Muscle of leg (tissue), 3 donors: ENCODE measurements at regions not wholly inside any gene's neighbourhood (a gene's known extent, or its start where the extent isn't known, plus 50 kb on each side); places are given as distances from the start of the nearest gene placed in this dataset.

Experiments
- DNase-seq: peaks from one replicate; pipeline ENCODE4 v3.0.0; 2013
- H3K27ac ChIP-seq: one replicate; pipeline ENCODE4 v1.5.1; 2013; ENCODE audit warnings: mild to moderate bottlenecking, low read length, control low read depth
- H3K27me3 ChIP-seq: one replicate; pipeline ENCODE4 v1.6.1; 2013; ENCODE audit warnings: low read length; ENCODE audit not compliant: control insufficient read depth, insufficient read depth
- H3K36me3 ChIP-seq: one replicate; pipeline ENCODE4 v1.6.1; 2013; ENCODE audit warnings: low read length; ENCODE audit not compliant: control insufficient read depth, insufficient read depth
- H3K4me1 ChIP-seq: one replicate; pipeline ENCODE4 v1.6.1; 2013; ENCODE audit warnings: low read length; ENCODE audit not compliant: control insufficient read depth, insufficient read depth
- H3K4me3 ChIP-seq: one replicate; pipeline ENCODE4 v1.5.1; 2013; ENCODE audit warnings: low read length, control low read depth
- H3K9me3 ChIP-seq: replicated peaks from 2 replicates; pipeline ENCODE4 v1.6.1; 2013; ENCODE audit warnings: low read depth, low read length; ENCODE audit not compliant: control insufficient read depth
- WGBS: methylation state at CpG from one replicate; pipeline ENCODE4 v1.1.5; 2013; ENCODE audit warnings: missing lambda C conversion rate; ENCODE audit not compliant: insufficient coverage; 5-methylcytosine and 5-hydroxymethylcytosine counted together

DNA sequence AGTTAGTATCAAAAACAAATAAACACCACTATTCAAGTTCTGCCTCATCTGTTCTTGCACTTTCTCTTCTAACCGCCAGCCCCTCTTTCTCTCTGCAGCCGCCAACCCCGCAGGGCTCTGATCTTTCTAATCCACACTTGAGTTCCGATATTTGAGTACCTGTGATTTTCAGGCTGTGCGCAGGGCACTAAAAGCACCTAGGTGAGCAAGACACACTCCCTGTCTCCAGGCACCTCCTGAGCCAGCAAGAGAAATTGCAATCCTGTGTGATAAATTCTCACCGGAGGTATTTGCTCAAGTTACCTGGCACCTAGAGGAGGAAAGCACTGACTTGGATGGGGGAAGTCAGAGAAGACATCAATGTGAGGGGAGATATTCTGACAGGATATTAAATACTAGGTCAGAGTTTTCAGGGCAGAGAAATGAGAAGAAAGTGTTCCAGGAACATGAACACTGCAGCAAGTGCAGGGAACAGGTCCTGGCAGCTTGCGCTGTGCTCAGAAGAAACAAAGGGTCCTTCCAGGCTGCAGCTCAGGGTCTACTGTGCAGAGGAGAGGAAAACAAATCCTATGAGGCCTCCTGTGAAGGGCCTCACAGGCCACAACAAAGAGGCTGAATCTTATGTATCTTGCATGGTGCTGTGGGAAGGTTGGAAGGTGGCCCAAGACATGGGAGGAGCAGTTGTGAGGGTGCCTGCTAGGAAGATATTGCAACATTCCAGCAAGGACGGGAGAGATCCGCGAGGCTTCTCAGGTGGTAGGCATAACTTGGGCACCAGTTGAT is 568.7 kb upstream of the MGMT start:
- H3K27me3 ChIP-seq = no peaks in the 10 kb centered on the region
- no peaks in the 10 kb centered on the region for H3K9me3 ChIP-seq
- 54% methylated on average over 6 of the region's 10 CpGs for WGBS
- peaks cover 32% of the 10 kb centered on the region for H3K4me1 ChIP-seq
- no peaks in the 10 kb centered on the region for H3K36me3 ChIP-seq
- peak; percentile 63 for DNase-seq
- H3K27ac ChIP-seq = peak overlapping the region; percentile 91
- no peak overlapping the region for H3K4me3 ChIP-seq

DNA sequence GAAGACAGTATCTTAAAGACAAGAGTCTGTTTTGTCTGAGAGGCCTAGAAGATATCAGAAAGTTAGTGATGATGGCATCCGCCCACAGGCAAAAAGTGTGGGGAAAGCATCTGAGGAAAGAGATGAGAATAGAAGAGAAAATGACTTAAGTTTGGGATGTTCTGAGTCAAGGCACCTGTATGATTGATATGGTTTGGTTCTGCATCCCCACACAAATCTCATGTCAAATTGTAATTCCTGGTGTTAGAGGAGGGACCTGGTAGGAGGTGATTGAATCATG is 568.2 kb upstream of the MGMT start:
- H3K4me1 ChIP-seq = peaks cover 32% of the 10 kb centered on the region
- no peaks in the 10 kb centered on the region for H3K27me3 ChIP-seq
- H3K36me3 ChIP-seq = no peaks in the 10 kb centered on the region
- H3K9me3 ChIP-seq = no peaks in the 10 kb centered on the region
- DNase-seq = no peak
- H3K27ac ChIP-seq = peak overlapping the region; percentile 91
- no peak overlapping the region for H3K4me3 ChIP-seq
- WGBS = no CpG with 5 or more reads among the region's 1 CpG

DNA sequence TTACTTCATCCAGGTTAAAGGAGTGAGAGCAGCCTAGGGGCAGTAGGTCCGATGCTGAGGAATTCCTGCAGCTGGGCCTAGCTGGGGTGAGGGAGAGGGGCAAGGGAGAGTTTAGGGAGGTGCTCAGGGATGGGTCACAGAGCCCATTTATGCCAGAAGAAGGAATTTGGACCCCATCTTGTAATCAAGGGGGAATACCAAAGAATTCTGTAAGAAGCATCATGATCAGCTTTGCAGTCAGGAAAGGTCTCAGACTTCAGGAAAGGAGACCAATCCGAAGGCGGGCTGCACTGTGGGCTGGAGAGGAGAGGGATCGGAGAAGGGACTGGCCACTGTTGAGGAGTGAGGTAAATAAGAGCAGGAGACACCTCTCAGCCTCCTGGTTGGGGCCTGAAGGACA is 566.6 kb upstream of the MGMT start:
- no peak for DNase-seq
- peaks cover 25% of the 10 kb centered on the region for H3K4me1 ChIP-seq
- WGBS = 94% methylated on average over 4 of the region's 4 CpGs
- H3K27me3 ChIP-seq = no peaks in the 10 kb centered on the region
- peak overlapping the region; percentile 75 for H3K27ac ChIP-seq
- no peaks in the 10 kb centered on the region for H3K36me3 ChIP-seq
- H3K4me3 ChIP-seq = no peak overlapping the region
- no peaks in the 10 kb centered on the region for H3K9me3 ChIP-seq

DNA sequence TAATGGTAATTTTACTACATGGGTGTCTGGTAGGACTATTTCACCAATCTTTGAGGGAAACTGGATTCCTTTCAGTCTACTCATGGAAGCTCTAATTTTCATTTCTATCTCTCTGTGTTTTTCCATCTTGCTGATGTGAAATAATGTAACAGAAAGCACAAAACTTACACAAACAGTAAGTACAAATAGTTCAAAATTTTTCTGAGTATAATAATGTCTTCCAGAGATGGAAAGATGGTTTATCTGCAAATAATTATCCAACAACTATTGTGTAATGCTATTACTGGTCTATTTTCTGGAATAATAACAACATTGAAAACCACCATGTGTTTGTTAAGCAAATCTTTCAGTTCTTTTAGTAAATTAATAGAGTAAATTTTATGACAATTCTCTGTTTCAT is 565.8 kb upstream of the MGMT start:
- Histone ChIP-seq H3K27me3 (no peaks in the 10 kb centered on the region), H3K4me3 (no peak overlapping the region), H3K9me3 (no peaks in the 10 kb centered on the region), H3K4me1 (peaks cover 19% of the 10 kb centered on the region), H3K27ac (peak overlapping the region; percentile 75), H3K36me3 (no peaks in the 10 kb centered on the region)
- peak; percentile 76 for DNase-seq

DNA sequence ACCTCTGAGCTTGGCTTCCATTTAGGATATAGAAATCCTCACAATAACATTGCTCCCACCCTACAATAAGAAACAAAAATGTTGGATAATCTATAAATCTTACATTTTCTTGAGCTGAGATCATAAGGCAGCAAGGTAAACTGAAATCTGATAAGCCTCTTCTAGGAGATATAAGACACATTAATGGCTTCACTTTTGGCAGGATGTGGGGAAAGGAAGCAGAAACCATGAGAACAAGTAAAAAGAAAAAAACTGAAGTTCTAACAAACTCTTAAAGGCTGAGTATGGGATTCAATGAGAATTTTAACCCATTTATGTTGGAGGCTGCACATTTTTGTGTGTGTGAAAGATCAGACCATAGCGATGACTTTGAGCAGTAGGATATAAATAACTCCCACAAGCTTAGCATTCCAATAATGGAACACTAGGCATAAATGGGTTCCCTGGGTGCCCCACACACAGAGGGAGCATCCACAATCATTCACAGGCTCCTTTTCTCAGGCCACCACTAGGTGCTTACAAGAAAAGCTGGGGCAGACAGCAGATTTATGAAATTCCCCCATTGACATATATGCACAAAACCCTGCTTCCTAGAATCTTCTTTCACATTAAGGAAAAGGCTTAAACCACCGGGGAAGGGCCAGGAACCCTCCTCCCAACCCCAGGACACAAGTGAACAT is 564.9 kb upstream of the MGMT start:
- Histone ChIP-seq H3K27me3 (no peaks in the 10 kb centered on the region), H3K36me3 (no peaks in the 10 kb centered on the region), H3K4me1 (peaks cover 21% of the 10 kb centered on the region), H3K9me3 (no peaks in the 10 kb centered on the region), H3K4me3 (no peak overlapping the region), H3K27ac (peak overlapping the region; percentile 75)
- no peak for DNase-seq
- WGBS = no CpG with 5 or more reads among the region's 2 CpGs

DNA sequence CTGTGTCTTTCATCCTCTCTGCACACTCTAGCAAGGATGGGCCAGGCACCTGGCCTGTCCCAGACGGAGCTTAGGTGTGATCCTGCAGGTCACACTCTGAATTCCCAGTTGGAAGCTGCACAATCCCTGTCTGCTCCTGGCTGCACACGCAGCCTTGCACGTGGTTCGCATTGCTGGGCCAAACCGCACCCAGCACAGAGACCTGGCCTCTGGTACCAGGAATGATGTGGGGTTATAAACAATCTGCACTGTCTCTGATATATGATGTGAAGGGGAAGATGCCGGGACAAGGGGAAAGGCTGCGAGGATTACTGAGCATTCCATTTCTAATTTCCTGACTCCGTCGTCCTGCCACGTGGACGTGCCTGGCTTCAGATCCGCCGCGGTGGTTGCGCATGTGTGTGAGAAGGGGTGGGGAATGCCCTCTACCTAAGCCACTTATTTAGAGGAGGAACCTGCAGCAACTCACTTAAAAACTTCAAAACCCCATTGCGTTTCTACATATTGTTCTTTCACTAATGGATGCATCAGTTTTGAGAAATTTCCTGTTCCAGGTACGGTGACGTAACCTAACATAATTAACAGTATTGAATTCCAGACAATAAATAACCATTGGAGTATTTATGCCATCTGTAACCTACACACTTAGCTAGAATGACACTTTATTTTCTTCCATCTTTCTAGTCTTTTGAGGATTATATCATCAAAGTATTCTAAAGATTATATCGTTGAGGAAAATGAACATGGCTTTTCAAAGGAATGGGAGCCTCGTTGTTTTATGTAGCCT is 559.7 kb upstream of the MGMT start:
- H3K9me3 ChIP-seq = no peaks in the 10 kb centered on the region
- H3K4me1 ChIP-seq = peaks cover 15% of the 10 kb centered on the region
- no peaks in the 10 kb centered on the region for H3K27me3 ChIP-seq
- H3K36me3 ChIP-seq = no peaks in the 10 kb centered on the region
- 34% methylated on average over 6 of the region's 20 CpGs for WGBS
- H3K4me3 ChIP-seq = no peak overlapping the region
- peak overlapping the region; percentile 88 for H3K27ac ChIP-seq
- DNase-seq = peak; percentile 73

DNA sequence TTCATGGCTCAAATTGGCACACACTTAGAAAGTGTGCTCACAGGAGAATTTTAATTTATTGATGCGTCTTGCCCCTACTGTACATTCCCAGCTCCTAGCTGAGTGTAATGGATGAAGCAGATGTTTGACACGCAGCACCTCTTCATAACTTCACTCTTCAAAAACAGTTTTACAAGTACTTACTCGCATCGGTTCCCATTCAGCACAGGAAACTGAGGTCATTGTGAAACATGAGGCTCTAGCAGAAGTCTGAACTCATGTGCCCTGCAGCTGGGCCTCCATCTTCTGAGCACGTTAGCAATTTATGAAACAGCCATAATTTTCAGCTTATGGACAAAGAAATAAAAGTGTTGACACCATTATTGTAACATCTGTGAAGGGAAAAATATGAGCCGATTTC is 558.9 kb upstream of the MGMT start:
- H3K9me3 ChIP-seq = no peaks in the 10 kb centered on the region
- no peaks in the 10 kb centered on the region for H3K27me3 ChIP-seq
- H3K27ac ChIP-seq = peak overlapping the region; percentile 88
- peak; percentile 97 for DNase-seq
- peaks cover 22% of the 10 kb centered on the region for H3K4me1 ChIP-seq
- H3K36me3 ChIP-seq = no peaks in the 10 kb centered on the region
- 0% methylated on average over 4 of the region's 6 CpGs for WGBS
- no peak overlapping the region for H3K4me3 ChIP-seq

DNA sequence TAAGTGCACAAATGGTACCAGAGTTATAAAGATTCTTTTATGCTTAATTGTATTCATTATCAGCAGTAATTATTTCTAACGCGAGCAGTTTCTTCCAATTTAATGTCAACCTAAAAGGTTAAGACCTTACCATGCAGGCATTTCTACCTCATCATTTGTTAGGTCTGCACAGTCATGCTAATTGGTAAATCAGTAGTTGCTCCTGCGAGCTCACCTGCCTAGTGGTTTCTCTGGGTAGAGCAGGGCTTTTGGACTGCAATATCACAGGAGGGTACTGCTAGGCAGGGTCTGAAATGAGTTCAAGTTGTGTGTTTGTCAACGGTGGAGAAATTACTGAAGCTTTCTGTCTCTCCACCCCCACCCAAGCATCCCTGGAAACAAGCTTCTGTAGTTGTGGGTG is 558.5 kb upstream of the MGMT start:
- no peaks in the 10 kb centered on the region for H3K9me3 ChIP-seq
- H3K36me3 ChIP-seq = no peaks in the 10 kb centered on the region
- no peak overlapping the region for H3K4me3 ChIP-seq
- H3K4me1 ChIP-seq = peaks cover 23% of the 10 kb centered on the region
- peak overlapping the region; percentile 88 for H3K27ac ChIP-seq
- WGBS = no CpG with 5 or more reads among the region's 4 CpGs
- no peaks in the 10 kb centered on the region for H3K27me3 ChIP-seq
- no peak for DNase-seq

DNA sequence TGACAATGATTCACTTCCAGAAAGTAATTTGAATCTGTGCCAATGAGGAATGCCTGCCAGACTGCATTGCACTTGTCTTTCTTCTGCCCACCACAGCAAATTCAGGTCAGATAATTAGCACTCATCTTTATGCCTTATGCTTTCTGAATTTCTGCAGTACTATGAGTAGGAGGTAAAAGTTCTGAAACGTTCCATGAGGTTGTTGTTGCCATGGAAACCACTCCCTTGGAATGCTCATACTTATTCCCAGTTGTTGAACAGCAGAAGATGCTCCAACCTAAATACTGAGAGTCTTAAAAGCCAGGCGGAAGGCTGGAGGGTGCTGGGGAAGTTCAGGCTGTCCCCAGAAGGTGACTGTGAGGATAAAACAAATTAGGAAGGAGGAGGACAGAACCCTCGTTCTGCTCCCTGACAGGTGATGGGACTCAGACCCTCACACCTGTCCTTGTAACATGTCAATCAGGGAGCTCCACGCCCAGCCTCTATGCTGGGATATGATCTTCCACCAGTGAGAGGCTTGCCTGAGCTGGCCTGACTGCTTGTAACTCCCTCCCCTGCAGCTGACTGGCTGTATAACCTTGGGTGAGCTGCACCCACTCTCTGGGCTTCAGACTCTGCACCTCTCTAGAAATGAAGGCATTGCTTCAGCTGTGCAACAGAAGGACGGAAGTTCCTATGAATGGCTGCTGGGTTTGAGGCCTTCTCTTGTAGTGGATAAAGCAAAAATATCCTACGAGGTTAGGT is 554.3 kb upstream of the MGMT start:
- no peaks in the 10 kb centered on the region for H3K27me3 ChIP-seq
- WGBS = 81% methylated on average over 3 of the region's 6 CpGs
- DNase-seq = peak; percentile 96
- peaks cover 46% of the 10 kb centered on the region for H3K4me1 ChIP-seq
- peak overlapping the region; percentile 11 for H3K27ac ChIP-seq
- H3K4me3 ChIP-seq = no peak overlapping the region
- H3K36me3 ChIP-seq = no peaks in the 10 kb centered on the region
- H3K9me3 ChIP-seq = no peaks in the 10 kb centered on the region

DNA sequence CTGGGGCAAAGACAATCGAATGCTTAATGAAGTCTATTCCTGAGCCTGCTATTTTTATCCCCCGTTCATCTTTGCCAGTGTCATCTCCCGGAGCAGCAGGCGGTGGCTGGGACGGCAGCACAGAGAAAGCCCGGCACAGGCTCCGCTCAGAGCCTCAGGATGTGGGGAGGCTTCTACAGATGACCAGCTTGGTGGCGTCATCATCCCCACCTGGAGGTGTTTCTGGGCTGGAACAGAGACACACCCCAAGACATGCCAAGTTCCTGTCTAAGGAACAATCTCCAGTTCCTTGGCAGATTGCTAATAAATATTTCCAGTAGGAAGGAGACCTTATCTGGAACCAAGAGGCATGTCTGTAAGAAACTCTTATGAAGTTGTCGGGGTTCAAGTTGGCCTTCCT is 552.4 kb upstream of the MGMT start:
- peak; percentile 65 for DNase-seq
- 61% methylated on average over 6 of the region's 9 CpGs for WGBS
- Histone ChIP-seq H3K4me1 (peaks cover 37% of the 10 kb centered on the region), H3K9me3 (no peaks in the 10 kb centered on the region), H3K27me3 (no peaks in the 10 kb centered on the region), H3K4me3 (no peak overlapping the region), H3K36me3 (no peaks in the 10 kb centered on the region), H3K27ac (peak overlapping the region; percentile 79)
